H9 (cell line): ENCODE measurements at regions not wholly inside any gene's neighbourhood (a gene's known extent, or its start where the extent isn't known, plus 50 kb on each side); places are given as distances from the start of the nearest gene placed in this dataset.

Source experiments
- DNase-seq: peaks from one replicate; pipeline ENCODE4 v3.0.0-alpha.2; 2017
- H2AFZ ChIP-seq: one replicate; pipeline ENCODE4 v1.6.1; 2013; ENCODE audit warnings: mild to moderate bottlenecking, low read length, control low read depth, moderate library complexity
- H2AK5ac ChIP-seq: 2 replicates; pipeline ENCODE4 v1.6.1; 2013; ENCODE audit warnings: low read length, control low read depth, mixed read lengths; ENCODE audit not compliant: insufficient read length
- H2BK120ac ChIP-seq: one replicate; pipeline ENCODE4 v1.6.1; 2013; ENCODE audit warnings: low read depth, mild to moderate bottlenecking, low read length, control low read depth, inconsistent platforms; ENCODE audit not compliant: poor library complexity, severe bottlenecking
- H2BK12ac ChIP-seq: 2 replicates; pipeline ENCODE4 v1.6.1; 2013; ENCODE audit warnings: low read length, control low read depth, mixed read lengths, low read depth; ENCODE audit not compliant: insufficient read length
- H2BK15ac ChIP-seq: 2 replicates; pipeline ENCODE4 v1.6.1; 2013; ENCODE audit warnings: low read depth, low read length, control low read depth
- H2BK20ac ChIP-seq: one replicate; pipeline ENCODE4 v1.6.1; 2013; ENCODE audit warnings: low read depth, mild to moderate bottlenecking, low read length, control low read depth, inconsistent platforms; ENCODE audit not compliant: poor library complexity, severe bottlenecking
- H2BK5ac ChIP-seq: 2 replicates; pipeline ENCODE4 v1.6.1; 2013; ENCODE audit warnings: low read length, control low read depth, mixed read lengths; ENCODE audit not compliant: insufficient read length
- H3K14ac ChIP-seq: 2 replicates; pipeline ENCODE4 v1.6.1; 2013; ENCODE audit warnings: low read length, control low read depth; ENCODE audit not compliant: insufficient read depth
- H3K18ac ChIP-seq: 2 replicates; pipeline ENCODE4 v1.6.1; 2013; ENCODE audit warnings: low read depth, mild to moderate bottlenecking, mixed read lengths, low read length, control low read depth; ENCODE audit not compliant: insufficient read length
- H3K23ac ChIP-seq: 2 replicates; pipeline ENCODE4 v1.6.1; 2013; ENCODE audit warnings: low read length, control low read depth, mixed read lengths, low read depth; ENCODE audit not compliant: insufficient read length
- H3K23me2 ChIP-seq: 2 replicates; pipeline ENCODE4 v1.6.1; 2013; ENCODE audit warnings: low read depth, mild to moderate bottlenecking, mixed read lengths, low read length, control low read depth; ENCODE audit not compliant: insufficient read length, poor library complexity, severe bottlenecking
- H3K27ac ChIP-seq: 2 replicates; pipeline ENCODE4 v1.5.1; 2013; ENCODE audit warnings: low read length, control low read depth, mixed read lengths, low read depth; ENCODE audit not compliant: insufficient read length
- H3K27me3 ChIP-seq: 2 replicates; pipeline ENCODE4 v1.6.1; 2013; ENCODE audit warnings: low read length, control low read depth, inconsistent platforms; ENCODE audit not compliant: insufficient read depth
- H3K4ac ChIP-seq: 2 replicates; pipeline ENCODE4 v1.6.1; 2013; ENCODE audit warnings: low read depth, mild to moderate bottlenecking, control low read depth, inconsistent platforms, low read length, moderate library complexity
- H3K4me1 ChIP-seq: 2 replicates; pipeline ENCODE4 v1.6.1; 2013; ENCODE audit warnings: low read length, control low read depth, inconsistent platforms; ENCODE audit not compliant: insufficient read depth
- H3K4me2 ChIP-seq: 2 replicates; pipeline ENCODE4 v1.6.1; 2013; ENCODE audit warnings: low read length, control low read depth, mixed read lengths; ENCODE audit not compliant: insufficient read length, insufficient read depth
- H3K56ac ChIP-seq: 2 replicates; pipeline ENCODE4 v1.6.1; 2013; ENCODE audit warnings: low read depth, mild to moderate bottlenecking, mixed read lengths, low read length, control low read depth; ENCODE audit not compliant: insufficient read length
- H3K79me1 ChIP-seq: 2 replicates; pipeline ENCODE4 v1.6.1; 2013; ENCODE audit warnings: low read depth, mild to moderate bottlenecking, moderate library complexity, low read length, control low read depth, inconsistent platforms; ENCODE audit not compliant: insufficient read depth, poor library complexity, severe bottlenecking
- H3K79me2 ChIP-seq: 2 replicates; pipeline ENCODE4 v1.6.1; 2013; ENCODE audit warnings: low read length, control low read depth, inconsistent platforms; ENCODE audit not compliant: insufficient read depth
- H3K9ac ChIP-seq: 2 replicates; pipeline ENCODE4 v1.6.1; 2013; ENCODE audit warnings: low read length, control low read depth, mixed read lengths; ENCODE audit not compliant: insufficient read length; ENCODE audit errors: extremely low read depth
- H3K9me3 ChIP-seq: one replicate; pipeline ENCODE4 v1.6.1; 2013; ENCODE audit warnings: low read depth, low read length, inconsistent platforms; ENCODE audit not compliant: control insufficient read depth
- H3T11ph ChIP-seq: one replicate; pipeline ENCODE4 v1.6.1; 2013; ENCODE audit warnings: mild to moderate bottlenecking, low read length, control low read depth, inconsistent platforms
- H4K20me1 ChIP-seq: one replicate; pipeline ENCODE4 v1.6.1; 2013; ENCODE audit not compliant: control insufficient read depth, insufficient read length, insufficient read depth
- H4K5ac ChIP-seq: 2 replicates; pipeline ENCODE4 v1.6.1; 2013; ENCODE audit warnings: low read depth, mild to moderate bottlenecking, mixed read lengths, low read length, control low read depth; ENCODE audit not compliant: insufficient read length
- H4K8ac ChIP-seq: replicated peaks from 2 replicates; pipeline ENCODE4 v1.6.1; 2013; ENCODE audit warnings: low read length, control low read depth, mixed read lengths, low read depth; ENCODE audit not compliant: insufficient read length
- H4K91ac ChIP-seq: 2 replicates; pipeline ENCODE4 v1.6.1; 2013; ENCODE audit warnings: low read depth, mild to moderate bottlenecking, moderate library complexity, mixed read lengths, low read length, control low read depth; ENCODE audit not compliant: insufficient read length
- H3K27ac Mint-ChIP-seq, 3 experiments: 2 replicates in 2 of 3; 3 replicates in 1 of 3; pipeline ENCODE4 v1.8.0; 2020 to 2021; ENCODE audit warnings: mixed read lengths in 3 of 3, mild to moderate bottlenecking in 1 of 3, moderate library complexity in 1 of 3
- H3K27me3 Mint-ChIP-seq: 2 replicates; pipeline ENCODE4 v1.8.0; 2021; ENCODE audit warnings: low read depth, mild to moderate bottlenecking, moderate library complexity, mixed read lengths
- H3K36me3 Mint-ChIP-seq, 3 experiments: 2 replicates in 2 of 3; 3 replicates in 1 of 3; pipeline ENCODE4 v1.8.0; 2020 to 2021; ENCODE audit warnings: low read depth in 3 of 3, mixed read lengths in 3 of 3; ENCODE audit not compliant: insufficient read depth in 1 of 3
- H3K4me1 Mint-ChIP-seq, 2 experiments: 2 replicates each; pipeline ENCODE4 v1.8.0; 2020; ENCODE audit warnings: mixed read lengths in 2 of 2
- H3K4me3 Mint-ChIP-seq, 2 experiments: 2 replicates in 1 of 2; 3 replicates in 1 of 2; pipeline ENCODE4 v1.8.0; 2020 to 2021; ENCODE audit warnings: mild to moderate bottlenecking in 2 of 2, mixed read lengths in 2 of 2, moderate library complexity in 1 of 2
- H3K9me3 Mint-ChIP-seq, 2 experiments: 2 replicates in 1 of 2; 3 replicates in 1 of 2; pipeline ENCODE4 v1.8.0; 2020; ENCODE audit warnings: mild to moderate bottlenecking in 2 of 2, mixed read lengths in 2 of 2, moderate library complexity in 1 of 2
- CTCF ChIP-seq: fragments of 200-600 bp; sonication (generic); conservative IDR thresholded peaks from 3 replicates; pipeline ENCODE4 v1.8.0; 2021; ENCODE audit warnings: antibody characterized with exemption, mild to moderate bottlenecking
- WGBS: extraction: QIAGEN DNeasy Blood & Tissue Kit; methylation state at CpG from one replicate; pipeline ENCODE4 v1.1.7; 2013; ENCODE audit warnings: missing lambda C conversion rate, low lambda C conversion rate, mixed read lengths; ENCODE audit not compliant: insufficient read length; ENCODE audit errors: extremely low coverage; 5-methylcytosine and 5-hydroxymethylcytosine counted together

GRCh38 chr2:65661980-65662653, 229.7 kb upstream of the SPRED2 start:
- no peak overlapping the region for H3K18ac ChIP-seq
- no peak for TF ChIP-seq CTCF
- DNase-seq = no peak

More at GRCh38 chr2:65661980-65662653, 229.7 kb upstream of the SPRED2 start:
- Histone ChIP-seq H3K4me1 (no peaks in the 10 kb centered on the region; the same call in 1 of the 2 replicates), H4K20me1 (no peaks in the 10 kb centered on the region), H2BK120ac (no peak overlapping the region), H2BK20ac (no peak overlapping the region), H3K14ac (no peak overlapping the region), H3K4ac (no peak overlapping the region), H3T11ph (no peak overlapping the region), H2AFZ (no peak overlapping the region), H2BK12ac (no peak overlapping the region), H3K79me1 (no peaks in the 10 kb centered on the region), H3K9me3 (no peaks in the 10 kb centered on the region), H4K5ac (no peak overlapping the region), H3K23ac (no peak overlapping the region), H2AK5ac (no peak overlapping the region), H3K4me2 (no peak overlapping the region), H3K56ac (no peak overlapping the region), H3K9ac (no peak overlapping the region), H4K91ac (no peak overlapping the region), H4K8ac (no peak overlapping the region), H3K79me2 (no peaks in the 10 kb centered on the region), H2BK15ac (no peak overlapping the region), H3K23me2 (no peaks in the 10 kb centered on the region), H3K27ac (no peak overlapping the region), H3K27me3 (no peaks in the 10 kb centered on the region), H2BK5ac (no peak overlapping the region)
- WGBS = no CpG with 5 or more reads among the region's 8 CpGs
- no peak overlapping the region for H3K4me3 Mint-ChIP-seq
- peaks cover 0 to 6% of the 10 kb centered on the region in 2 experiments; a peak in 1 of 5 replicates for H3K9me3 Mint-ChIP-seq
- H3K36me3 Mint-ChIP-seq = peaks cover 0 to 5% (median 3%) of the 10 kb centered on the region in 3 experiments; a peak in 2 of 7 replicates
- peaks cover 0 to 7% of the 10 kb centered on the region in 2 experiments; a peak in 2 of 4 replicates for H3K4me1 Mint-ChIP-seq
- H3K27ac Mint-ChIP-seq = no peak overlapping the region
- H3K27me3 Mint-ChIP-seq = peaks cover 2% of the 10 kb centered on the region; the same call in 1 of the 2 replicates
